GM06990 (cell line): ENCODE measurements at regions not wholly inside any gene's neighbourhood (a gene's known extent, or its start where the extent isn't known, plus 50 kb on each side); places are given as distances from the start of the nearest gene placed in this dataset.
A peak's percentile ranks its signal among the peaks of the same experiment; 100 is the strongest.
"Not testable (repeated sequence)": the region's sequence is repeated elsewhere in the genome, so short reads cannot be mapped to it uniquely, and the experiment has no call there.

ENCODE experiments used
- DNase-seq: peaks from one replicate; pipeline ENCODE4 v3.0.0-alpha.2; 2011; ENCODE audit not compliant: insufficient read length; ENCODE audit errors: extremely low read depth
- H3K27me3 ChIP-seq: replicated peaks from 2 replicates; pipeline ENCODE4 v1.6.0; 2011; ENCODE audit warnings: low read length; ENCODE audit not compliant: control insufficient read depth, insufficient read depth
- H3K36me3 ChIP-seq: 2 replicates; pipeline ENCODE4 v1.5.1; 2011; ENCODE audit warnings: low read length; ENCODE audit not compliant: control insufficient read depth, insufficient read depth
- H3K4me3 ChIP-seq: replicated peaks from 2 replicates; pipeline ENCODE4 v1.5.1; 2011; ENCODE audit warnings: low read depth, mild to moderate bottlenecking, control low read depth, low read length
- TF ChIP-seq, protein P1 (sequence below): IDR thresholded peaks from 2 replicates; pipeline ENCODE4 v1.5.1; 2011; ENCODE audit warnings: low read length, control low read depth, mild to moderate bottlenecking, inconsistent platforms; ENCODE audit not compliant: insufficient read depth, poor library complexity, severe bottlenecking

DNA sequence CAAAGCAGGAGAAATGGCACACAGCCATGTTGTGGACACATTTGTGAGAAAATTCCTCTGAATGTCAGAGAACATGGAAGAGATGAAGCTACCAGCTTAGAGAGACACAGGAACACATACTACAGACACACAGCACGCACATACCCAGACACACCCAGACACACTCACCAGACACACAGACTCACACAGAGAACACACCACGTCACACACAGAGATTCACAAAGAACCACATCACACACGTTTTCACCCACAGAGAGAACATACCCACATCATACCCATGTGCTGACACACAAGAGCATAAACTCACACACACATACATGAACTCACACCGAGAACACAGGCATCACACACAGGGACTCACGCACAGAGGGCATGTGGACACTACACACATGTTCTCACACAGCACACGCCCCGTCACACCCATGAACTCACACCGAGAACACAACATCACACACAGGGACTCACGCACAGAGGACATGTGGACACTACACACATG lies 124.9 kb downstream of the METRNL start:
- DNase-seq: no peak
- H3K36me3 ChIP-seq: no peaks in the 10 kb centered on the region
- H3K27me3 ChIP-seq: no peaks in the 10 kb centered on the region
- no peak overlapping the region for H3K4me3 ChIP-seq
- TF ChIP-seq, protein P1, sequence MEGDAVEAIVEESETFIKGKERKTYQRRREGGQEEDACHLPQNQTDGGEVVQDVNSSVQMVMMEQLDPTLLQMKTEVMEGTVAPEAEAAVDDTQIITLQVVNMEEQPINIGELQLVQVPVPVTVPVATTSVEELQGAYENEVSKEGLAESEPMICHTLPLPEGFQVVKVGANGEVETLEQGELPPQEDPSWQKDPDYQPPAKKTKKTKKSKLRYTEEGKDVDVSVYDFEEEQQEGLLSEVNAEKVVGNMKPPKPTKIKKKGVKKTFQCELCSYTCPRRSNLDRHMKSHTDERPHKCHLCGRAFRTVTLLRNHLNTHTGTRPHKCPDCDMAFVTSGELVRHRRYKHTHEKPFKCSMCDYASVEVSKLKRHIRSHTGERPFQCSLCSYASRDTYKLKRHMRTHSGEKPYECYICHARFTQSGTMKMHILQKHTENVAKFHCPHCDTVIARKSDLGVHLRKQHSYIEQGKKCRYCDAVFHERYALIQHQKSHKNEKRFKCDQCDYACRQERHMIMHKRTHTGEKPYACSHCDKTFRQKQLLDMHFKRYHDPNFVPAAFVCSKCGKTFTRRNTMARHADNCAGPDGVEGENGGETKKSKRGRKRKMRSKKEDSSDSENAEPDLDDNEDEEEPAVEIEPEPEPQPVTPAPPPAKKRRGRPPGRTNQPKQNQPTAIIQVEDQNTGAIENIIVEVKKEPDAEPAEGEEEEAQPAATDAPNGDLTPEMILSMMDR: no peak

DNA sequence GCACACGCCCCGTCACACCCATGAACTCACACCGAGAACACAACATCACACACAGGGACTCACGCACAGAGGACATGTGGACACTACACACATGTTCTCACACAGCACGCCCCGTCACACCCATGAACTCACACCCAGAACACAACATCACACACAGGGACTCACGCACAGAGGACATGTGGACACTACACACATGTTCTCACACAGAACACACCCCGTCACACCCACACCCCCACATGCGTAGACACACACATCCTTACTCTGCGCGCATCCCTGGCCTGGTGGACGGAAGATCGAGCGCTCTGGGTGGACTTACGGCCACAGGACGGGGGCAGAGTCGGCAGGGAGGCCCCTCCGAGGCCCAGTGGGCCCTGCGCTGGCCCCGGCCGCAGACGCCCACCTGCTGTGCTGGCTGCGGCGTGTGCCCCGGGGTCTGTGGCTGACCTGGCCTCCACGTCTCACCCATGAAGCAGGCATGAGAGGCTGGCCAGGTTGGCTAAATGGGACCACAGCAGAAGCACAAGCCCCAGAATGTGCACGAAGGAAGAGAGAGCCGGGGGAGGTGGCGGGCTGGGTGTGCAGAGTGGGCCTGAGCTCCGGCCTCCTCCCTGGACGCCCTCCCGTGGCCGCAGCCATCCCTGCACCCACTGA lies 125.5 kb downstream of the METRNL start:
- H3K4me3 ChIP-seq, H3K36me3 ChIP-seq, H3K27me3 ChIP-seq, DNase-seq: not testable (repeated sequence)

DNA sequence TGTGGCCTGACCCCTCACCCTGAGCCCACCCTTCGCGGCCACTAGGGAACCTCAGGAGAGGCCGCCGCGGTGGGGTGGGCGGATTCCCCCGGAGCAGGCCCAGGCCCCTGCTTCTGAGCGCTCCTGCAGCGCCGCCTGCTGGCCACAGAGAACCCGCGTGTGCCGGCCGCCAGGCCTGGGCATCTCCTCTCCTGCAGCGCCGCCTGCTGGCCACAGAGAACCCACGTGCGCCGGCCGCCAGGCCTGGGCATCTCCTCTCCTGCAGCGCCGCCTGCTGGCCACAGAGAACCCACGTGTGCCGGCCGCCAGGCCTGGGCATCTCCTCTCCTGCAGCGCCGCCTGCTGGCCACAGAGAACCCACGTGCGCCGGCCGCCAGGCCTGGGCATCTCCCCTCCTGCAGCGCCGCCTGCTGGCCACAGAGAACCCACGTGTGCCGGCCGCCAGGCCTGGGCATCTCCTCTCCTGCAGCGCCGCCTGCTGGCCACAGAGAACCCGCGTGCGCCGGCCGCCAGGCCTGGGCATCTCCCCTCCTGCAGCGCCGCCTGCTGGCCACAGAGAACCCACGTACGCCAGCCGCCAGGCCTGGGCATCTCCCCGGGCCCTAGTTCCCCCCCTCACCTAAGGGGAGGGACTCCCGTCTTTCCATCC lies 126.1 kb downstream of the METRNL start:
- not testable (repeated sequence) for DNase-seq, H3K4me3 ChIP-seq, H3K36me3 ChIP-seq, H3K27me3 ChIP-seq
- TF ChIP-seq, protein P1: peak; percentile 54

DNA sequence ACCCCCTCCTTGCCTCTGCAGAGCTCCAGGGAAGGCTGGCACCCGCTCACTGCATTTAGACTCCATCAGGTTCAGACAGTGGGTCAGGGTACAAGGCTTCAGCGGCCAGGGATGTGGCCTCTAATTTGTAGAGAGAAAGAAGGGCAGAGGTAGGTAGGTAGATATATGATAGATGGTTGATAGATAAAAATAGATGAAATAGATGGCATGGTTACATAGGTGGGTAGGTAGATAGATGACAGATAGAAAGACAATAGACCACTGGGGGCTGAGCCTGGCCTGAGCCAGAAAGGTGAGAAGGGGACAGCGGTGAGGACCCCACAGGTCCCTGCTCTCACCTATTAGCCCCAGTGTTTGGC lies 126.6 kb downstream of the METRNL start:
- H3K27me3 ChIP-seq, H3K4me3 ChIP-seq: not testable (repeated sequence)

DNA sequence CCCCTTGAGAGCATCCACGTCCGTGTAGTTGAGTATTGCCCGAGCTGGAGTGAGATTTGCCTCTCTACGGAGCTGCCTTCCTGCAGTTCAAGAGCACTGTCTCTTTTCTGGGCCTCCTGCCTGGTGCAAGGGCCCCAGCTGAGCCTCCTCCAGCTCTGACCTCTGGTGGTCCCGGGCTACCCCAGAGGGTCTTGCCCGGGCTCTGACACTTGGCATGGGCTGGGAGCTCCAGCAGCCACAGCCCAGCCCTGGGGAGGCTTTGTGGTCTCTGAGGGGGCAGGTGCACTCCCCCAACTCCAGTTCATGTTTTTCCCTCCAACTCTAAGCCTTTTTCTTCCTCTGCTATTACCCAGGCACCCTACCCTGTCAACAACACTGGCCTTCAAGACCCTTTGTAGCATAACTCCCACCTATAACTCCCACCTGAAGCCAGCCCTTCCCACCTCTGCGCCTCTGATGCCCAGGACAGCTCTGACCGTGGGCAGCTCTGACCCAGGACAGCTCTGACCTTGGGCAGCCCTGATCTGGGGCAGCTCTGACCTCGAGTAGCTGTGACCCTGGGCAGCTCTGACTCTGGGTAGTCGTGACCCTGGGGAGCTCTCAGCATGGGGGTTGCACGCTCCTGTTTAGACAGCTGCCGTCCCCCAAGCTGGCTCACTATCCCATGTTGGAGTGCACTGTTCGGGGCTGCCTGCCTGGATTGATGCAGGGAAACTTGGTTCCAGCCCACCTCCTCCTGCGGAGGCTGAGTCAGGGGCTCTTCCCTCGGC lies 127.6 kb downstream of the METRNL start:
- H3K36me3 ChIP-seq, H3K4me3 ChIP-seq, H3K27me3 ChIP-seq, DNase-seq: not testable (repeated sequence)

More for the DNA sequence above, 126.6 kb downstream of the METRNL start:
- H3K36me3 ChIP-seq, DNase-seq: not testable (repeated sequence)

DNA sequence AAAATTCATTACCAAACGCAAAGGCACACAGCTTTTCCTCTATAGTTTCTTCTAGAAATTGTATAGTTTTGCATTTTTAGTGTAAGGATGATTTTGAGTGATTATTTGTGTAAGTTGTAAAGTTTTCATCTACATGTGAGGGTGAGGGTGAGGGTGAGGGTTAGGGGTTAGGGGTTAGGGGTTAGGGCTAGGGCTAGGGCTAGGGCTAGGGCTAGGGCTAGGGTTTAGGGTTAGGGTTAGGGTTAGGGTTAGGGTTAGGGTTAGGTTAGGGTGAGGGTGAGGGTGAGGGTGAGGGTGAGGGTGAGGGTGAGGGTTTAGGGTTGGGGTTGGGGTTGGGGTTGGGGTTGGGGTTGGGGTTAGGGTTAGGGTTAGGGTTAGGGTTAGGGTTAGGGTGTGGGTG lies 167.6 kb downstream of the METRNL start:
- not testable (repeated sequence) for DNase-seq, H3K36me3 ChIP-seq, H3K4me3 ChIP-seq, H3K27me3 ChIP-seq
